HG03280 (cell line): ENCODE measurements at regions not wholly inside any gene's neighbourhood (a gene's known extent, or its start where the extent isn't known, plus 50 kb on each side); places are given as distances from the start of the nearest gene placed in this dataset.
"Not testable (repeated sequence)": the region's sequence is repeated elsewhere in the genome, so short reads cannot be mapped to it uniquely, and the experiment has no call there.

ENCODE experiments used
- ATAC-seq: cut with Tn5 transposase; IDR thresholded peaks from one replicate; pipeline ENCODE4 v1.9.1; 2021; ENCODE audit warnings: mild to moderate bottlenecking, moderate library complexity; ENCODE audit not compliant: unreplicated experiment

GRCh38 chr14:88981948-88982347, 157.5 kb downstream of the TTC8 start:
- no peak for ATAC-seq

- no peak for ATAC-seq
Observed at GRCh38 chr14:88983755-88984154, 159.3 kb downstream of the TTC8 start.

- no peak for ATAC-seq
Observed at GRCh38 chr14:88985654-88986053, 161.2 kb downstream of the TTC8 start.

- no peak for ATAC-seq
Observed at GRCh38 chr14:88986146-88986841, 161.8 kb downstream of the TTC8 start.

GRCh38 chr14:88986908-88987307, 162.5 kb downstream of the TTC8 start:
- not testable (repeated sequence) for ATAC-seq

- ATAC-seq = no peak
Observed at GRCh38 chr14:88987516-88987915, 163.1 kb downstream of the TTC8 start.

- no peak for ATAC-seq
Observed at GRCh38 chr14:88989911-88990310, 165.5 kb downstream of the TTC8 start.

GRCh38 chr14:88990856-88991255, 166.4 kb downstream of the TTC8 start:
- no peak for ATAC-seq

- no peak for ATAC-seq
Observed at GRCh38 chr14:88992011-88992410, 167.6 kb downstream of the TTC8 start.

GRCh38 chr14:88993946-88994345, 169.5 kb downstream of the TTC8 start:
- ATAC-seq = no peak

- no peak for ATAC-seq
Observed at GRCh38 chr14:88995437-88996198, 171.2 kb downstream of the TTC8 start.

GRCh38 chr14:88998027-88998426, 173.6 kb downstream of the TTC8 start:
- no peak for ATAC-seq

- no peak for ATAC-seq
Observed at GRCh38 chr14:88999137-88999536, 174.7 kb downstream of the TTC8 start.

- ATAC-seq = no peak
Observed at GRCh38 chr14:89000007-89000942, 175.8 kb downstream of the TTC8 start.

- ATAC-seq = no peak
Observed at GRCh38 chr14:89004166-89004565, 179.7 kb downstream of the TTC8 start.

- no peak for ATAC-seq
Observed at GRCh38 chr14:89007906-89008305, 183.5 kb downstream of the TTC8 start.

GRCh38 chr14:89011355-89012281, 187.2 kb downstream of the TTC8 start:
- ATAC-seq = no peak

- ATAC-seq = no peak
Observed at GRCh38 chr14:89012282-89013097, 188.0 kb downstream of the TTC8 start.

- ATAC-seq = no peak
Observed at GRCh38 chr14:89013098-89013504, 188.7 kb downstream of the TTC8 start.
